A673 (cell line): ENCODE measurements at regions not wholly inside any gene's neighbourhood (a gene's known extent, or its start where the extent isn't known, plus 50 kb on each side); places are given as distances from the start of the nearest gene placed in this dataset.

Experiments
- BruUV-seq: library from RNA; stranded (reverse); fragments of 400-500 nt; replicated peaks from 2 replicates; lab custom pipeline; 2021; lab: Mats Ljungman, UMichigan
- CTCF ChIA-PET: fragments of 300-600 bp; sonication (Branson Sonifier 250); formaldehyde crosslinking; loops from one replicate; lab custom pipeline; 2022; ENCODE audit warnings: antibody characterized with exemption; lab: Charles Lee
- POLR2A ChIA-PET: fragments of 300-600 bp; sonication (Branson Sonifier 250); formaldehyde crosslinking; loops from one replicate; lab custom pipeline; 2022; ENCODE audit warnings: antibody characterized with exemption; ENCODE audit not compliant: low non-redundant PET; lab: Charles Lee
- DNase-seq: peaks from one replicate; pipeline ENCODE4 v3.0.0-alpha.2; 2015; ENCODE audit warnings: low spot score
- H3K27ac ChIP-seq: fragments of 200-600 bp; sonication (generic); 2 replicates; pipeline ENCODE4 v1.5.1; 2016; ENCODE audit warnings: mixed run types, low read depth, mild to moderate bottlenecking, mixed read lengths, antibody characterized with exemption, low read length; ENCODE audit not compliant: poor library complexity, severe bottlenecking
- H3K27me3 ChIP-seq: fragments of 200-600 bp; sonication (generic); replicated peaks from 2 replicates; pipeline ENCODE4 v1.6.1; 2017; ENCODE audit warnings: mixed run types, low read depth, mild to moderate bottlenecking, mixed read lengths, antibody characterized with exemption, low read length; ENCODE audit not compliant: insufficient read depth, poor library complexity
- H3K36me3 ChIP-seq: fragments of 200-600 bp; sonication (generic); 2 replicates; pipeline ENCODE4 v1.6.1; 2016; ENCODE audit warnings: mixed run types, mild to moderate bottlenecking, mixed read lengths, antibody characterized with exemption, low read length; ENCODE audit not compliant: insufficient read depth, poor library complexity, severe bottlenecking
- H3K4me1 ChIP-seq: fragments of 200-600 bp; sonication (generic); 2 replicates; pipeline ENCODE4 v1.6.1; 2017; ENCODE audit warnings: mixed run types, mild to moderate bottlenecking, mixed read lengths, antibody characterized with exemption, low read length; ENCODE audit not compliant: insufficient read depth, poor library complexity, severe bottlenecking
- H3K4me3 ChIP-seq: fragments of 200-600 bp; sonication (generic); 2 replicates; pipeline ENCODE4 v1.5.1; 2016; ENCODE audit warnings: low read depth, mixed run types, mild to moderate bottlenecking, mixed read lengths, low read length; ENCODE audit not compliant: poor library complexity, severe bottlenecking
- H3K9me3 ChIP-seq: fragments of 200-600 bp; sonication (generic); 2 replicates; pipeline ENCODE4 v1.6.1; 2016; ENCODE audit warnings: mixed run types, low read depth, mild to moderate bottlenecking, mixed read lengths, antibody characterized with exemption, low read length; ENCODE audit not compliant: poor library complexity, severe bottlenecking
- CTCF ChIP-seq: fragments of 300-800, 200-600 bp; sonication (generic); conservative IDR thresholded peaks from 2 replicates; pipeline ENCODE4 v1.5.1; 2017; ENCODE audit warnings: low read depth, mild to moderate bottlenecking, antibody characterized with exemption, low read length, moderate library complexity, mixed read lengths
- EZH2 ChIP-seq: fragments of 200-600 bp; sonication (generic); IDR thresholded peaks from 2 replicates; pipeline ENCODE4 v1.6.1; 2017; ENCODE audit warnings: borderline replicate concordance, low read depth, mild to moderate bottlenecking, mixed read lengths, antibody characterized with exemption, low read length; ENCODE audit not compliant: poor library complexity, severe bottlenecking
- intact Hi-C: fragments of 100-400 bp; cut with micrococcal nuclease; formaldehyde crosslinking; loops from one replicate; pipeline ENCODE4 v1.10.0; 2022; ENCODE audit not compliant: unreplicated experiment

GRCh38 chr1:218886101-218886871 lies 287.4 kb upstream of the LYPLAL1 start:
- H3K27me3 ChIP-seq = peaks cover 19% of the 10 kb centered on the region
- intact Hi-C loops = no loop called here
- no TSS peak for BruUV-seq
- no peak overlapping the region for H3K27ac ChIP-seq
- TF ChIP-seq EZH2 (no peak), CTCF (no peak)
- DNase-seq = no peak
- ChIA-PET CTCF (no interaction called here), POLR2A (interaction anchor here (0.6 kb wide), 1 partner anchor 343 kb away, joined by 7 read pairs; no protein-coding TSS in a partner anchor)
- no peaks in the 10 kb centered on the region for H3K36me3 ChIP-seq
- no peaks in the 10 kb centered on the region for H3K4me1 ChIP-seq
- no peak overlapping the region for H3K4me3 ChIP-seq
- no peaks in the 10 kb centered on the region for H3K9me3 ChIP-seq

- ChIA-PET POLR2A (interaction anchor here (0.6 kb wide), 1 partner anchor 342 kb away, joined by 7 read pairs; no protein-coding TSS in a partner anchor), CTCF (no interaction called here)
- H3K4me3 ChIP-seq = no peak overlapping the region
- no peak overlapping the region for H3K27ac ChIP-seq
- TF ChIP-seq EZH2 = no peak
- no peak for TF ChIP-seq CTCF
- peaks cover 19% of the 10 kb centered on the region for H3K27me3 ChIP-seq
- no peaks in the 10 kb centered on the region for H3K4me1 ChIP-seq
- no TSS peak for BruUV-seq
- intact Hi-C loops = no loop called here
- DNase-seq = no peak
- no peaks in the 10 kb centered on the region for H3K9me3 ChIP-seq
- no peaks in the 10 kb centered on the region for H3K36me3 ChIP-seq
These were observed 286.3 kb upstream of the LYPLAL1 start for GRCh38 chr1:218887141-218887925.

GRCh38 chr1:218890451-218890850 lies 283.2 kb upstream of the LYPLAL1 start:
- ChIA-PET CTCF (no interaction called here), POLR2A (no interaction called here)
- no peaks in the 10 kb centered on the region for H3K4me1 ChIP-seq
- no peaks in the 10 kb centered on the region for H3K36me3 ChIP-seq
- TF ChIP-seq EZH2 (no peak), CTCF (no peak)
- peaks cover 31% of the 10 kb centered on the region for H3K27me3 ChIP-seq
- intact Hi-C loops = no loop called here
- H3K4me3 ChIP-seq = no peak overlapping the region
- BruUV-seq = no TSS peak
- no peaks in the 10 kb centered on the region for H3K9me3 ChIP-seq
- H3K27ac ChIP-seq = no peak overlapping the region
- no peak for DNase-seq
